Kidney tubule cell (primary cell): ENCODE measurements at regions not wholly inside any gene's neighbourhood (a gene's known extent, or its start where the extent isn't known, plus 50 kb on each side); places are given as distances from the start of the nearest gene placed in this dataset.
"Not testable (repeated sequence)": the region's sequence is repeated elsewhere in the genome, so short reads cannot be mapped to it uniquely, and the experiment has no call there.

Experiments
- DNase-seq: peaks from one replicate; pipeline ENCODE4 v3.0.0-alpha.2; 2018; ENCODE audit warnings: low spot score

GRCh38 chr9:68593760-68594159, 53.1 kb upstream of the TMEM252 start:
- not testable (repeated sequence) for DNase-seq

GRCh38 chr9:68595868-68596267, 55.2 kb upstream of the TMEM252 start:
- DNase-seq = no peak

DNA sequence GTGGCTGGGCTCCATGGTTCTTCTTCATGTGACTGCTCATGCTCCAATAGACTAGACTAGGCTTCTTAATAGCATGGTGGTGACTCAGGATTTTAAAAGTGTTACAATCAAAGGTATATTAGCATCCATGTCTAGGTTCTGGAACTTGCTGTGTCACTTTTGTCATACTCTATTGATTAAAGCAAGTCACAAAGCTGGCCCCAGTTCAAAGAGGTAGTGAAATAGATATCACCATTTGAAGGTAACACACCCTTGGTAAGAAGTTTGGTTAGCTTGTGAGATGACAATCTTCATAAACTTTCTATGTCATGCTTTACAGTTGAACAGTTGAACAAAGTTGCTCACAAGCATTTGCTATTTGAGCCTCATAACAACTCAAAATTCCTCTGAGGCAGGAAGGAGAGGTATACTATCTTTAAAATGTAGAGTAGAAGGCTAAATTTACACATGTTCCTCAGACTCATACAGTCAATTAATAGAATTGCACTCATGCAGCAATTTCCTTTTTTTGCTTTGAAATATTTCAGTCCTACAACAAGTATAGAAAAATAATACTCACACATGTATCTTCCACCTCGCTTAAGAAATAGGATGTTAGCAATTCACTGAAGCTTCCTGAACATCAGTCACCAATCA, 56.8 kb upstream of the TMEM252 start:
- no peak for DNase-seq

- DNase-seq = no peak
Observed at GRCh38 chr9:68599826-68600225, 59.1 kb upstream of the TMEM252 start.

GRCh38 chr9:68601081-68601480, 60.4 kb upstream of the TMEM252 start:
- no peak for DNase-seq

- DNase-seq = no peak
Observed at GRCh38 chr9:68603371-68603770, 62.7 kb upstream of the TMEM252 start.

DNA sequence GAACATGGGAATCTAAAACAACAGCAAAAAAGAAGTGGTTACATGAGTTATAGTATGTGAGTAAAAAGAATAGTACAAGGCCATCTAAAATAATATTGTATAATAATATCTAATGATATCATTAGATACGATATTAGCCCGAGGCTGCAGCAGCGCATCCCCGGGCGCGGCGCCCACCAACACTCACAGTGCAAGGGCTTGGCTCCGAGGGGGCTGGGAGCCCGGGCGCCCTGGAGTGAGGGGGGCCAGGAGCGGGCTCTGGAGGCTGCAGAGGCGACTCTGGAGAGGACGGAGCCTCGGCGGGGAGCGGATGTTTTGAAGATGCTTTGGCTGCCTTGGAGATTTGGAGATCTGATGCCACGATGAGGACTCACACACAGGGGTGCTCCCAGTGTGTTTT, 68.1 kb upstream of the TMEM252 start:
- DNase-seq = no peak

DNA sequence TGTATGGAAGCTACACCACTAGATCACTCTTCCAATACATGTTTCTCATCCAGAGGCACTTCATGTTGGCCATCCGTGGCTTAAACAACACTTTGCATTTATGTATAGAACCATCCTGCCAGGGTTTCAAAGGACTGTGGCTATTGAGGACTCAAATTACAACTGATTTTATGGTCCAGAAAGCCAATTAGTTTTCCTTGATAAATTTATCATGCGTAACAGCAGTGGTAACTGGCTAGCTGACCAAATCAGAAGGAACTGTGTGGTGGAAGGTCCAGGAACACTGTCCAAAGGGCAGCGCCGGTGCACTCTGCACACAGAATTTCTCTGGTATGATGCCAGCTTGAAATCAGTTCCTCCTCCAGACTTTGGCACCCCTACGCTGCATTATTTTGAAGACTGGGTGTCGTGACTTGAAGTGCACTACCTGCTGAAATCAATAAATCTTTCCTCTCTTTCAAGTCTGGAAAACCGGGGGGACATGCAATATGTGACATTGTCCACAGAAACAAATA, 69.3 kb upstream of the TMEM252 start:
- no peak for DNase-seq

DNA sequence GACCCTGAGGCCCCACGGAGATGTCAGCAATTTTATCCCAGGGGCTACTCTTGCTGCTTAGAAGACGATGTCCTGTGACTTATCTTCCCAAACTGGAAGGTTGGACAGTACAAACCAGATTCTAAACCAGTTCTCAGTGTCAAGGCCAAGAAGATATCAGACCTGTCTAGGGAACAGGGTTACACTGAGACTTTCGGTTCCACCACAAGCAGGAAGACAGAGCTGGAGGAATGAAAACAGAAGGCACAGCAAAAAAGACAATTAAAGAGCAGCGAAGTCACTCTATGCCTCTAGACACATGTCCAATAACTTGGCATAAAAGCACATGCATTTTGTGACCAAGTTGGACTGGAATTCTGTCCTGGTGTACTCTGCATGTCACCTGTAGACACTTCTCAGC, 73.4 kb upstream of the TMEM252 start:
- no peak for DNase-seq

GRCh38 chr9:68617011-68617410, 76.3 kb upstream of the TMEM252 start:
- DNase-seq = not testable (repeated sequence)

GRCh38 chr9:68619072-68619471, 78.4 kb upstream of the TMEM252 start:
- no peak for DNase-seq

DNA sequence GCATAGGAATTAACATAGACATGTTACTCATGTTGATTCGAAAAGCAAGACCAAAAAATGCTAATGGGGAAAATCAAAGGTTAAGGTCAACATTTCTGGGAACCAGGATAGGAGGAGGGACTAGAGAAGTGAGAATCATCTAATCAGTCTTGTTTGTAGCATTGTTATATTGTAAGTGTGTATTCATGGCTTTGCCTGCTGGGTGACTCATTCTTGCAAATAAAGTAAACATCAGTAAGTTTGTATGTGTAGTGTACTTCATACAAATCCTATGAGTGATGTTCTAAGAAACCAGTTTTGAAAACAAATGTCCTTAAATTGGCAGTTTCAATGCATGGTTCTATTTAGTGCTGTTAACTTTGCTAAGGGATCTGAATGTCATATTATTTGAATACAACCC, 79.0 kb upstream of the TMEM252 start:
- no peak for DNase-seq

- no peak for DNase-seq
Observed at GRCh38 chr9:68625559-68625958, 79.5 kb upstream of the PIP5K1B start.

GRCh38 chr9:68626526-68626925, 78.5 kb upstream of the PIP5K1B start:
- no peak for DNase-seq

- DNase-seq = no peak
Observed at GRCh38 chr9:68627104-68627503, 77.9 kb upstream of the PIP5K1B start.

GRCh38 chr9:68627594-68627993, 77.4 kb upstream of the PIP5K1B start:
- DNase-seq = no peak

GRCh38 chr9:68629042-68629441, 76.0 kb upstream of the PIP5K1B start:
- no peak for DNase-seq

- no peak for DNase-seq
Observed at GRCh38 chr9:68631811-68632210, 73.2 kb upstream of the PIP5K1B start.

- DNase-seq = no peak
Observed at GRCh38 chr9:68637020-68637419, 68.0 kb upstream of the PIP5K1B start.

DNA sequence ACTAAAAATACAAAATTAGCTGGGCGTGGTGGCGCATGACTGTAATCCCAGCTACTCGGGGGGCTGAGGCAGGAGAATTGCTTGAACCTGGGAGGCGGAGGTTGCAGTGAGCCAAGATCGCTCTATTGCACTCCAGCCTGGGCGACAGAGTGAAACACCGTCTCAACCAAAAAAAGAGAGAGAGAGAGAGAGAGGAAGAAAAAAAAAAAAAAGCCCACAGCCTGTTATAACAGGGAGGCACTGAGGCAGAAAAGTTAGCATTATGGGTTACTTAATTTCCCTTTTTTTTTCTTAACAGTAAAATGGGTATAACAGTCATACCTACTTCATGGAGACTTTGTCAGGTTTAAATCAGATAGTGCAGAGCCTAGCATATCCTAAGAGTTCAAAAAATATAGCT, 65.8 kb upstream of the PIP5K1B start:
- not testable (repeated sequence) for DNase-seq

DNA sequence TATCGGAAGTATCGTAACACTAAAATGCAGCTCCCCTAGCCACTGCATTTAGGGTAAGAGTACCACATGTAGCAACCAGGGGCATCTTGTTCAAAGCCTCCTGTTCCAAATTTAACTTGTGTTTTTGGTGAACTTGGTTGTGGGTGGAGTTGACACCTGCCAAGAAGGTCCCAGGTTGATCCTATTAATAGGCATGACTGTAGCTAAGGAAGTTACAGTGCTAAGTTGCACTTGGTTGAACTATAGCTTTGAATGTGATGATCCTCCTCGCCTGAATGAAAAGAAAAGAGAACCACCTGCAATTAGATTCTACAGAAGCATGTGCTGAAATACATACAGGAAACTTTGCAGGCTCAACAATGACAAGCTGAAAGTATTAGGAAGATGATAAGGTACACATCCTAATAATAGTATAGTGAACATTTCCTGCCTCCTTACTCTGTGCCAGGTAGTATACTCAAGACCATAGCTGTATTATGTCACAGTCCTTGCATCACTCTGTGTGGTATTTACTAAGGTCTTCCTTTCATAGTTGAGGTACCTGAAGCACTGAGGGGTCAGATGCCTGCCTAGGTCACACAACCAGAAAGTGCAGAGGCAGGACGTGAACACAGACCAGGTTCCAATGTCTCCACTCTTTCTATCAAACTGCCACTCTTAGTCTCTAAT, 64.5 kb upstream of the PIP5K1B start:
- no peak for DNase-seq

DNA sequence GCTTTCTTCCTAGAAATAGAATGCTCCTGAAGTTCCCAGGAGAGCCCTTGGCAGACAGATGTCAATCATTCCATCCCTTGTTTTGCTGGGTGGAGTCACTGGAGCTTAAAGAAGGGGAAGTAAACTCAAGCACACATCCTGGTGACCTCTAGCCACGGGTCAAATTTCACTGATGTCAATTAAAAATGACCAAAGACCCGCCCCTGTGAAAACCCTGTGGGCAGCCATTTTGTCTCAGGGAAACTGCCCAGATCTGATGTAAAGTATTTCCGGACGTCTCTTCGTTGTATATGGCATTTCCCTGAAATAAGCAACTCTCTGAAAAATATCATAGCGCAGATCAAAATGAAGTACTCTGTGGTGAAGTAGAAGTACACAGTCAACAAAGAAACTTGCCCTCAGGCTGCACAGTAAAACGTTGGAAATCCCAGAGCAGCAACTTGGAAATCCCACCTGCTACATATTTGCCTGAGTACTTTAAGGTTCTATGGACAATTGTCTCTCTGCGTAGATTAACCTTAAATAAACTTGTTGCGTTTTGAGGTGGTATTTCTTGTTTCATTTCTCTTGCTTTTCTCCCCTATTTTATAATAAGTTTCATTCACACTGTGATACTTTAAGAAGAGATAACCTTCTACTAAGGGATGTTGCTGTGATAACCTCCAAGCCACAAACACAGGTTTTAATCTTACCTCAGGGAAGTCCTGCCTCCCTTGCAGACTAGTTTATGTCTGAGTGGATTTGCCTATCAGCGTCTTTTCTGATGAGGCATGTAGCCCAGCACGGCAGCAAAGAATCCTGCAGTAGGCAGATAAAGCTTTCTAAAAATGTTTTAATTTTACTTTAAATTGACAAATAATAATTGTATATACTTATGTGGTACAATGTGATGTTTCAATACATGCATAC, 60.9 kb upstream of the PIP5K1B start:
- no peak for DNase-seq

- DNase-seq = no peak
Observed at GRCh38 chr9:68644831-68645230, 60.2 kb upstream of the PIP5K1B start.
